ENCODE measurements at regions not wholly inside any gene's neighbourhood (a gene's known extent, or its start where the extent isn't known, plus 50 kb on each side); places are given as distances from the start of the nearest gene placed in this dataset.
"Not testable (repeated sequence)": the region's sequence is repeated elsewhere in the genome, so short reads cannot be mapped to it uniquely, and the experiment has no call there.

- TF ChIP-seq CTCF, MAX (IDR thresholded peaks at IDR 0.05; ENCODE audit: low read depth, low read length): not testable (repeated sequence)
Observed at GRCh38 chr2:113386780-113387433, 50.6 kb upstream of the ZNG1B start.
